Caco-2 (cell line): ENCODE measurements at regions not wholly inside any gene's neighbourhood (a gene's known extent, or its start where the extent isn't known, plus 50 kb on each side); places are given as distances from the start of the nearest gene placed in this dataset.

Experiments
- BruUV-seq: library from RNA; stranded (reverse); fragments of 400-500 nt; replicated peaks from 2 replicates; lab custom pipeline; 2021; lab: Mats Ljungman, UMichigan
- CTCF ChIA-PET: fragments of 300-600 bp; sonication (Branson Sonifier 250); formaldehyde crosslinking; loops from one replicate; lab custom pipeline; 2022; ENCODE audit warnings: antibody characterized with exemption; lab: Charles Lee
- POLR2A ChIA-PET: fragments of 300-600 bp; sonication (Branson Sonifier 250); formaldehyde crosslinking; loops from one replicate; lab custom pipeline; 2022; ENCODE audit warnings: antibody characterized with exemption; lab: Charles Lee
- DNase-seq, 2 experiments: peaks; one replicate each; pipeline versions ENCODE4 v3.0.0 to v3.0.0-alpha.2; 2020 to 2022
- H3K27me3 ChIP-seq: replicated peaks from 2 replicates; pipeline ENCODE4 v1.6.0; 2011; ENCODE audit warnings: low read length; ENCODE audit not compliant: control insufficient read depth, insufficient read depth
- H3K36me3 ChIP-seq: 2 replicates; pipeline ENCODE4 v1.5.1; 2011; ENCODE audit warnings: low read length; ENCODE audit not compliant: control insufficient read depth, insufficient read depth
- H3K4me1 ChIP-seq: fragments of 250-450 bp; sonication (Bioruptor Pico); 2 replicates; pipeline ENCODE4 v1.5.1; 2020; ENCODE audit warnings: mild to moderate bottlenecking
- H3K4me3 ChIP-seq: 2 replicates; pipeline ENCODE4 v1.5.1; 2011; ENCODE audit warnings: low read depth, mild to moderate bottlenecking, control low read depth, low read length
- H3K9me3 ChIP-seq: fragments of 250-450 bp; sonication (Bioruptor Pico); 2 replicates; pipeline ENCODE4 v1.5.1; 2020; ENCODE audit warnings: mild to moderate bottlenecking, moderate library complexity
- H3K27ac Mint-ChIP-seq: one replicate; pipeline ENCODE4 v1.8.0; 2022; ENCODE audit warnings: mixed read lengths; ENCODE audit not compliant: unreplicated experiment
- H3K27me3 Mint-ChIP-seq: one replicate; pipeline ENCODE4 v1.8.0; 2022; ENCODE audit warnings: mixed read lengths; ENCODE audit not compliant: insufficient read depth, unreplicated experiment
- H3K36me3 Mint-ChIP-seq: one replicate; pipeline ENCODE4 v1.8.0; 2022; ENCODE audit warnings: mild to moderate bottlenecking, mixed read lengths; ENCODE audit not compliant: insufficient read depth, unreplicated experiment
- H3K4me1 Mint-ChIP-seq: one replicate; pipeline ENCODE4 v1.8.0; 2022; ENCODE audit warnings: low read depth, mixed read lengths; ENCODE audit not compliant: unreplicated experiment
- H3K4me3 Mint-ChIP-seq: one replicate; pipeline ENCODE4 v1.8.0; 2022; ENCODE audit warnings: mild to moderate bottlenecking, moderate library complexity, mixed read lengths; ENCODE audit not compliant: unreplicated experiment
- H3K9me3 Mint-ChIP-seq: one replicate; pipeline ENCODE4 v1.8.0; 2022; ENCODE audit warnings: mixed read lengths; ENCODE audit not compliant: unreplicated experiment
- intact Hi-C: fragments of 100-400 bp; cut with micrococcal nuclease; formaldehyde crosslinking; loops from one replicate; pipeline ENCODE4 v1.10.0; 2022; ENCODE audit not compliant: unreplicated experiment
- TF ChIP-seq, protein P1 (sequence below), 2 experiments: fragments of 200-600 bp in 1 of 2; IDR thresholded peaks; 1 replicate in 1 of 2; 2 replicates in 1 of 2; pipeline versions ENCODE4 v1.5.1 to v1.8.0; 2011 to 2022; ENCODE audit warnings: antibody characterized with exemption in 1 of 2, control low read depth in 1 of 2, inconsistent platforms in 1 of 2, low read depth in 1 of 2, low read length in 1 of 2, mild to moderate bottlenecking in 1 of 2, moderate library complexity in 1 of 2; ENCODE audit not compliant: insufficient read depth in 1 of 2, severe bottlenecking in 1 of 2, unreplicated experiment in 1 of 2

DNA sequence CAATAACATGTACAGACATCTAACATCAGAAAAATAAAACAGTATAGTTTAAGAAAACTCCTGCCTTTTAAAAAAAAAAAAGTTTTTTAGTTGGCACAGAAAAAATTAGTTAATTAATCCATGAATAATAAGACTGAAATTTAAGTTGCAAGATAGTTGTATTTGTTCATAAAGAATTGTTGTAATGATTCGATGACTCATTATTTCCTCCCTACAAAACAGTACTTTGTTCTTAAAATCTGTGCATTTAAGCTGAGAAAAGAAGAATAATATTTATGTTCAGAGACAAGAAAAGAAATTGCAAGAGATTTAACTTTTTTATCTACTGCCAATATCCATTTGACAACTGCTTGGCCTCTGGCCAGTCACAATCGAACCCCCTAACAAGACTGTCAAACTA is 894.7 kb downstream of the ADGRL2 start:
- DNase-seq = no peak
- H3K27me3 ChIP-seq = no peaks in the 10 kb centered on the region
- H3K4me1 Mint-ChIP-seq = no peaks in the 10 kb centered on the region
- CTCF ChIA-PET = no interaction called here
- POLR2A ChIA-PET = no interaction called here
- no peaks in the 10 kb centered on the region for H3K4me1 ChIP-seq
- TF ChIP-seq, protein P1, sequence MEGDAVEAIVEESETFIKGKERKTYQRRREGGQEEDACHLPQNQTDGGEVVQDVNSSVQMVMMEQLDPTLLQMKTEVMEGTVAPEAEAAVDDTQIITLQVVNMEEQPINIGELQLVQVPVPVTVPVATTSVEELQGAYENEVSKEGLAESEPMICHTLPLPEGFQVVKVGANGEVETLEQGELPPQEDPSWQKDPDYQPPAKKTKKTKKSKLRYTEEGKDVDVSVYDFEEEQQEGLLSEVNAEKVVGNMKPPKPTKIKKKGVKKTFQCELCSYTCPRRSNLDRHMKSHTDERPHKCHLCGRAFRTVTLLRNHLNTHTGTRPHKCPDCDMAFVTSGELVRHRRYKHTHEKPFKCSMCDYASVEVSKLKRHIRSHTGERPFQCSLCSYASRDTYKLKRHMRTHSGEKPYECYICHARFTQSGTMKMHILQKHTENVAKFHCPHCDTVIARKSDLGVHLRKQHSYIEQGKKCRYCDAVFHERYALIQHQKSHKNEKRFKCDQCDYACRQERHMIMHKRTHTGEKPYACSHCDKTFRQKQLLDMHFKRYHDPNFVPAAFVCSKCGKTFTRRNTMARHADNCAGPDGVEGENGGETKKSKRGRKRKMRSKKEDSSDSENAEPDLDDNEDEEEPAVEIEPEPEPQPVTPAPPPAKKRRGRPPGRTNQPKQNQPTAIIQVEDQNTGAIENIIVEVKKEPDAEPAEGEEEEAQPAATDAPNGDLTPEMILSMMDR (IDR thresholded peaks at IDR 0.05; ENCODE audit: insufficient read depth in 1 of 2, low read depth in 1 of 2, low read length in 1 of 2, severe bottlenecking in 1 of 2, unreplicated experiment in 1 of 2) = no peak
- BruUV-seq = no TSS peak
- no peaks in the 10 kb centered on the region for H3K36me3 ChIP-seq
- H3K27ac Mint-ChIP-seq = no peak overlapping the region
- no peaks in the 10 kb centered on the region for H3K9me3 ChIP-seq
- intact Hi-C loops = no loop called here
- H3K4me3 ChIP-seq = no peak overlapping the region
- H3K9me3 Mint-ChIP-seq = no peaks in the 10 kb centered on the region
- H3K36me3 Mint-ChIP-seq = no peaks in the 10 kb centered on the region
- H3K27me3 Mint-ChIP-seq = peaks cover 4% of the 10 kb centered on the region
- no peak overlapping the region for H3K4me3 Mint-ChIP-seq

DNA sequence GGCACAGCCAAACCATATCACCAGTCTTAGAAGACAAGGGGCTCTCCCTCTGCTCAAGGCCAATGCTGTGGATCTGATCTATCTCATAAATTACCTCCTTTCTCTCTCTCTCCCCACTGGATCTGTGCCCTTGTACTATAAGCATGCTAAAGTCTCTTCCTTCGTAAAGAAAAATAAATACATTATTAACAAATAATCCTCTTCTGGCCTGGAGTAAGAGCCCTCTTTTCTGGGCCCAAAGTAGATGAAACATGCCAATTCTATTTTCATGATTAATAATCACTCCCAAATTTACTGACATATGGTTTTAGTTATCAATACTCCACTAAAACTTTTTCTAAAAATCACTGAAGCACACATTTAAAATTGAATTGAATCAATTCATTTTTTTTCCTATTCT is 889.7 kb downstream of the ADGRL2 start:
- H3K4me3 Mint-ChIP-seq = no peak overlapping the region
- no TSS peak for BruUV-seq
- intact Hi-C loops = no loop called here
- no peaks in the 10 kb centered on the region for H3K36me3 ChIP-seq
- H3K36me3 Mint-ChIP-seq = no peaks in the 10 kb centered on the region
- H3K27me3 ChIP-seq = no peaks in the 10 kb centered on the region
- H3K9me3 Mint-ChIP-seq = peaks cover 8% of the 10 kb centered on the region
- POLR2A ChIA-PET = no interaction called here
- H3K27me3 Mint-ChIP-seq = no peaks in the 10 kb centered on the region
- no peaks in the 10 kb centered on the region for H3K9me3 ChIP-seq
- no peak overlapping the region for H3K27ac Mint-ChIP-seq
- CTCF ChIA-PET = no interaction called here
- DNase-seq = no peak
- H3K4me1 ChIP-seq = no peaks in the 10 kb centered on the region
- no peak overlapping the region for H3K4me3 ChIP-seq
- TF ChIP-seq, protein P1 (IDR thresholded peaks at IDR 0.05; ENCODE audit: insufficient read depth in 1 of 2, low read depth in 1 of 2, low read length in 1 of 2, severe bottlenecking in 1 of 2, unreplicated experiment in 1 of 2) = no peak
- H3K4me1 Mint-ChIP-seq = no peaks in the 10 kb centered on the region

DNA sequence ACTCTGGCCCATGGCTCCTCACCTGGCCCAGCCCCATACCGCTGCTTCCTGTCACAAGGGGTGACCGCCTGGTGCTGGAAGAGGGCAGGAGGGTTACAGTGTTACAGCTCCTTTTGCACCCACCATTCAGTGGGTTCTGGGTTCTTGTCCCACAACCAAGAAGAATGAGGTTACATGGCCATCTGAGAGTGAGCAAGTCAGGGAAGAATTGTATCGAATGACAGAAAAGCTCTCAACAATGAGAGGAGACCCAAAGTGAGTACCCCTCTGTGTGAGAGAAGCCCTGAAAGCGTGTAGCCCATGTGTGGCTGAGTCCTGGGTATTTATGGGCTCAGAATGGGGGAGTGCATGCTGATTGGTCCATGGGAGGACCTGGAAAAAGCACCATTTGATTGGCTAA is 888.5 kb downstream of the ADGRL2 start:
- Mint-ChIP-seq H3K9me3 (peaks cover 8% of the 10 kb centered on the region), H3K36me3 (no peaks in the 10 kb centered on the region), H3K4me1 (no peaks in the 10 kb centered on the region), H3K4me3 (no peak overlapping the region), H3K27me3 (no peaks in the 10 kb centered on the region), H3K27ac (no peak overlapping the region)
- Histone ChIP-seq H3K27me3 (no peaks in the 10 kb centered on the region), H3K4me3 (no peak overlapping the region), H3K36me3 (no peaks in the 10 kb centered on the region), H3K9me3 (no peaks in the 10 kb centered on the region), H3K4me1 (no peaks in the 10 kb centered on the region)
- DNase-seq = no peak
- ChIA-PET POLR2A (no interaction called here), CTCF (no interaction called here)
- TF ChIP-seq, protein P1 (IDR thresholded peaks at IDR 0.05; ENCODE audit: insufficient read depth in 1 of 2, low read depth in 1 of 2, low read length in 1 of 2, severe bottlenecking in 1 of 2, unreplicated experiment in 1 of 2) = no peak
- no TSS peak for BruUV-seq
- intact Hi-C loops = no loop called here
